ENCODE measurements at regions not wholly inside any gene's neighbourhood (a gene's known extent, or its start where the extent isn't known, plus 50 kb on each side); places are given as distances from the start of the nearest gene placed in this dataset.

GRCh38 chr20:12829170-12829569, 179.6 kb upstream of the SPTLC3 start:
- no peak for TF ChIP-seq CTCF (IDR thresholded peaks at IDR 0.05)
- no peak for TF ChIP-seq POLR2AphosphoS5 (IDR thresholded peaks at IDR 0.05)
